Skin epidermis (tissue), 12 donors: ENCODE measurements at regions not wholly inside any gene's neighbourhood (a gene's known extent, or its start where the extent isn't known, plus 50 kb on each side); places are given as distances from the start of the nearest gene placed in this dataset.
"Not testable (repeated sequence)": the region's sequence is repeated elsewhere in the genome, so short reads cannot be mapped to it uniquely, and the experiment has no call there.

ENCODE experiments used
- H3K27ac ChIP-seq, 21 experiments: fragments of 200-600 bp; sonication (generic) in 11 of 21; one replicate each; pipeline ENCODE4 v1.5.0; 2020; ENCODE audit warnings: mild to moderate bottlenecking in 3 of 21, inconsistent platforms in 2 of 21, moderate library complexity in 2 of 21
- H3K4me3 ChIP-seq, 7 experiments: fragments of 200-600 bp; sonication (generic) in 2 of 7; one replicate each; pipeline ENCODE4 v1.5.0; 2020; ENCODE audit warnings: inconsistent platforms in 2 of 7, mild to moderate bottlenecking in 2 of 7, moderate library complexity in 1 of 7

DNA sequence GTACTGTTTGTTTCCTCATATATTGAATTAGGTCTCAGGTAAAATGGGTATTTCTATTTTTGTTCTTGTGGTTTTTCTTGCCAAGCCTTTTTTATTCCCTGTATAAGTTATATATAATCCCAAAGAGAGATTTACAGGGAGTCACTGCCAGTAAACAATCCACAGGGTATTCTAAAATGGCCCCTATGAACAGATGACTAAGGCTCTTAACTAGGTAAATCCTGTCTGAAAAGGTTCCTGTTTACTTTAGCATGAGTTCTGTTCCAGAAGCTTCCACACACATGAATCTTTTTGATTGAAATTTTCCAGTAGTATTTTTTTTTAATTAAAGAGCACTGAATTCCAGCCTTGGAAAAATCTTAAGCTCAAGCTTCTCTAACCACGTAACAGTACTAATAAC is 552.8 kb upstream of the CCDC179 start:
- no peak overlapping the region for H3K4me3 ChIP-seq
- H3K27ac ChIP-seq, result no peak overlapping the region

- Histone ChIP-seq H3K27ac (no peak overlapping the region), H3K4me3 (no peak overlapping the region)
These were observed 562.8 kb upstream of the CCDC179 start for GRCh38 chr11:23423104-23423503.

DNA sequence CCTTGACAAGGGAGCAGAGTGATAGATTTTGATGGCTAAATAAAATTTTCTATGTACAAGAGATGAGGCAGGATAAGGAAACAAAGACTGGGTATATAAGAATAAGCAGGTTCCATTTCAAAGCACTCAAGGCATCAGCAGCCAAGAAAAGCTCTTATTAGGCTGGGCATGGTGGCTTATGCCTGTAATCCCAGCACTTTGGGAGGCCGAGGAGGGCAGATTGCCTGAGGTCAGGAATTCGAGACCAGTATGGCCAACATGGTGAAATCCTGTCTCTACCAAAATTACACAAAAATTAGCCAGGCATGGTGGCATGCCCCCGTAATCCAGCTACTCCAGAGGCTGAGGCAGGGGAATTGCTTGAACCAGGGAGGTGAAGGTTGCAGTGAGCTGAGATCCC is 563.4 kb upstream of the CCDC179 start:
- Histone ChIP-seq H3K27ac (no peak overlapping the region), H3K4me3 (no peak overlapping the region)

- H3K27ac ChIP-seq, result peak overlapping the region in 1 of 21 experiments; percentile 41
These were observed 565.1 kb upstream of the CCDC179 start for GRCh38 chr11:23425381-23425780.

GRCh38 chr11:23429569-23429968 is 569.3 kb upstream of the CCDC179 start:
- Histone ChIP-seq H3K27ac (no peak overlapping the region), H3K4me3 (no peak overlapping the region)

More at GRCh38 chr11:23425381-23425780, 565.1 kb upstream of the CCDC179 start:
- no peak overlapping the region for H3K4me3 ChIP-seq

GRCh38 chr11:23453522-23453921 is 593.2 kb upstream of the CCDC179 start:
- H3K27ac ChIP-seq, result no peak overlapping the region
- no peak overlapping the region for H3K4me3 ChIP-seq

GRCh38 chr11:23455321-23455891 is 595.1 kb upstream of the CCDC179 start:
- H3K27ac ChIP-seq, result no peak overlapping the region

DNA sequence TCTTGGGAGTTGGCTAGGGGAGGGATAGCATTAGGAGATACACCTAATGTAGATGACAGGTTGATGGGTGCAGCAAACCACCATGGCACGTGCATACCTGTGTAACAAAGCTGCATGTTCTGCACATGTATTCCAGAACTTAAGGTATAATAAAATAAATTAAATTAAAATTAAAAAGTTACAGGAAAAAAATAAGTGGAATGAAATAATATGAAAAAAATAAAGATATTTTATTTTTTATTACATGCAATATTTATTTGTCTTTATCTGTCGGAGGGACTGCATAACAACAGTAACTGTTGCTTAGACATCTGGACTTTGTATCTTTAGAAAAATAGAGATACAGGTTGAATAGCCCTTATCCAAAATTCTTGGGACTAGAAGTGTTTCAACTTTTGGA is 597.4 kb upstream of the CCDC179 start:
- Histone ChIP-seq H3K4me3 (no peak overlapping the region), H3K27ac (no peak overlapping the region)

More at GRCh38 chr11:23455321-23455891, 595.1 kb upstream of the CCDC179 start:
- H3K4me3 ChIP-seq, result no peak overlapping the region

DNA sequence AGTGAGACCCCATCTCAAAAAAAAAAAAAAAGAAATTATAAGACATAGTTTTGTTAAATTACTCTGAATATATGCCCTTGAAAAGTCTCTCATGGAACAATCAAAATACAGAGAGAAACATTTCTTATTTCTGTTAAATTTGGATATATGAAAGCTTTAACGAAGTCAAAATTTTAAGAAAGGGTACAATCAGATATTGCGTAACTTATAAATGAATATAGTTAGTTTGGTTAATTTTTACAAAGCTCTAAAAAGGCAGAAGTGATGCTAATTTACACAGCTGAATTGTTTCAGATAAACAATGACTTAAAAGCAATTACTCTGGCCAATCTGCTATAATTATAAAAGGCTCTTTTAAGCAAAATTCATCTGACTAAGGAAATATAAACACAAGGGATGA is 611.6 kb upstream of the CCDC179 start:
- no peak overlapping the region for H3K27ac ChIP-seq
- no peak overlapping the region for H3K4me3 ChIP-seq

GRCh38 chr11:23473782-23474181 is 613.5 kb upstream of the CCDC179 start:
- no peak overlapping the region for H3K27ac ChIP-seq

DNA sequence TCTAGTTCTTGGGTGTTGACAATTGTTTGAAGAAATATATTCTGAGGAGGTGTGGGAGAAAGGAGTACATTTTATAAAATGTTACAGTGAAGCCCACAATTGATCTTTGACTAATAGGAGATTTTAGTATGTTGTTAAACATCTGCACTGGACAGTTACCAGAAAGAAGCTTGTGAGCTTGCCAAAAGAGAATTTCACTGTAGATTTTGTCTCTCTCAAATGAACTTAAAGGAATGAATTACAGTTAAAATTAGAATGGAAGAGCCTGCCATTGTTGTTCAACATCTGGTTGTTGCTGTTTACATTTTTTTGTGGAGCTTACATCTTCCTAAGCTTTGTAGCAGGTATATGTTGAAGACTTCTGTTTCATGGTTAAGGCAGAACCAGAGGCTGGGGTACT is 620.5 kb upstream of the CCDC179 start:
- no peak overlapping the region for H3K4me3 ChIP-seq
- no peak overlapping the region for H3K27ac ChIP-seq

More at GRCh38 chr11:23473782-23474181, 613.5 kb upstream of the CCDC179 start:
- H3K4me3 ChIP-seq, result no peak overlapping the region

DNA sequence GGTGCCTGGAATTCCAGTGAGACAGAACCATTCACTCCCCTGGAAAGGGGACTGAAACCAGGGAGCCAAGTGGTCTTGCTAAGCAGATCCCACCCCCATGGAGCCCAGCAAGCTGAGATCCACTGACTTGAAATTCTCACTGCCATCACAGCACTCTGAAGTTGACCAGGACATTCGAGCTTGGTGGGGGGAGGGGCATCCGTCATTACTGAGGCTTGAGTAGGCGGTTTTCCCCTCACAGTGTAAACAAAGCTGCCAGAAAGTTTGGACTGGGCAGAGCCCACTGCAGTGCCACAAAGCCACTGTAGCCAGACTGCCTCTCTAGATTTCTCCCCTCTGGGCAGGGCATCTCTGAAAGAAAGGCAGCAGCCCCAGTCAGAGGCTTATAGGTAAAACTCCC is 623.9 kb upstream of the CCDC179 start:
- H3K4me3 ChIP-seq, H3K27ac ChIP-seq: not testable (repeated sequence)

- H3K27ac ChIP-seq, H3K4me3 ChIP-seq: not testable (repeated sequence)
These were observed 624.3 kb upstream of the CCDC179 start for GRCh38 chr11:23484618-23485017.

DNA sequence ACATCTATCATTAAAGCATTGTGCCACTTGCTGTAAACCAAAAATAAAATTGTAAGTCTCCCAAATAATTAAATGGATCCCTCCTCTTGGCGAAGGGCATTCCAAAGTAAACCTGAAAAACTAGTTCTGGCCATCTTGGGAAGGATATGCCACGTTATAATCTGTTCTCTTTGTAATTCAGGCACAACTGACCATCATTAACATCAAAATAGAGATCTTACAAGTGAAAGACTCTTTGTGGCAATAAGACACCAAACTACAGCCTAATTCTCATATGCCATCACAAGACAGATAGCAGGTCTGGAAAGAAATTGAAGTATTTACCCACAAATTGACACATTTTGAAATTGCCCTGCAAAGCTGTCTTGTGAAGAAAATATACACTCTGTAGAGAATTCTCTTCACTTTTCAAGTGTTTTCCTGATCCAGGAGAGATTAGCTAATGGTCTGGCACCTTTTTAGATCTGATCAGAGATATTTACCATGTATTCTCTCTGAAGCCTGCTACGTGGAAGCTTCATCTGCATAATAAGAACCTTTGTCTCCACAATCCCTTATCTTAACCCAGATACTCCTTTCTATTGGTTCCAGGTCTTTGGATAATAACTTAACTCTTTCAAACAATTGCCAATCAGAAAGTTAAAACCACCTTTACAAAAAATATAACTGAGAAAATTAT is 630.4 kb upstream of the CCDC179 start:
- Histone ChIP-seq H3K27ac (no peak overlapping the region), H3K4me3 (no peak overlapping the region)

DNA sequence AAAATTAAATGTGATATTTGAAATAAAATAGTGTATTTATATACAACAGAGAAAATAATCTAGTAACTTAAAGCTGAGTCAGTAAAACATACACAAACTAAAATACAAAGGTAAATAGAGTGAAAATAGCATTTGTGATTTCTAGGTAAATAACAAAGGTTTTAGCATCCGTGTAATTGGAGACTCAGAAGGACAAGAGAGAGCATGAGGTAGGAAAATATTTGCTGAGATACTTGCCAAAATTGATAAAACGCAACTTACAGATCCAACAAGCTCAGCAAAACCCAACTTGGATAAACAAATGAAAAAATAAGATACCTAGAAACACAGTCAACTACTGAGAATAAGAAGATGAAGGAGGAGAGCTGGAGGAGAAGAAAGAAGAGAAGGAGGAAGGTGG is 634.7 kb upstream of the CCDC179 start:
- H3K27ac ChIP-seq, result no peak overlapping the region

DNA sequence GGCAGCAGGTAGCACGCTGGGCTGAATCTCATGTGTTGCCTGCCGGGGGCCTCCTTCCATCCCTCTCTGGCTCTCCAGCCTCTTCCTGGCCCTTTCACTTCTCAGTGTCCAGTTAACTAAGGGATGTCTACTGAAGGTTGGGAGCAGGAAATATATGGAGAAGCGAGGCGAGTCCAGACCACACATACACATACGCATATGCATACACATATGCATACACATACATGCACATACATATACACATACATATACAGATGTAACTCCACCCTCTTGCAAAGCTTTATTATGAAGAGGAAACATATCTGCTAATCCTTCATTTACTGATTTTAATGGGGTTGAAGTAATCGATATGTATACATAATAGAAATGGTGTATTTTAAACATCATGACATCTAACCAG is 636.1 kb upstream of the CCDC179 start:
- Histone ChIP-seq H3K27ac (no peak overlapping the region), H3K4me3 (no peak overlapping the region)

More for the DNA sequence above, 634.7 kb upstream of the CCDC179 start:
- no peak overlapping the region for H3K4me3 ChIP-seq

GRCh38 chr11:23497040-23497439 is 636.8 kb upstream of the CCDC179 start:
- H3K4me3 ChIP-seq, result no peak overlapping the region
- no peak overlapping the region for H3K27ac ChIP-seq

DNA sequence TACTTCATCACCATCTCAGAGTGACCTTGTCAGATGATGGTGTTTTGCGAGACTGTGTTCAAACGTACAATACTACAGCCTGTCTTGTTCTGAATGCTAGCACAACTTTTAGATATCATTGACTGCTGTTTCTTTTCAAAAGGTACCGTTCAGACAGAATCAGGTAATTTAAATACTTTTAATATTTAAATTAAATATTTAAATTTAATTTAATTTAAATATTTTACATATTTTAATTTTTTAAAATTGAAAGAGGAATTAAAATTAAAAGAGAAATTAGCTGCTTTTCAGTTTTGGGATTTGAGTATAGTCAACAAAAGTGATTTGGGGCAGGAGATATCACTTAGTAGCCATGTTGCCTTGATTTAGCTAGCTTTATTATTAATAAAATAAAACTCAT is 642.1 kb upstream of the CCDC179 start:
- H3K4me3 ChIP-seq, result no peak overlapping the region
- no peak overlapping the region for H3K27ac ChIP-seq

DNA sequence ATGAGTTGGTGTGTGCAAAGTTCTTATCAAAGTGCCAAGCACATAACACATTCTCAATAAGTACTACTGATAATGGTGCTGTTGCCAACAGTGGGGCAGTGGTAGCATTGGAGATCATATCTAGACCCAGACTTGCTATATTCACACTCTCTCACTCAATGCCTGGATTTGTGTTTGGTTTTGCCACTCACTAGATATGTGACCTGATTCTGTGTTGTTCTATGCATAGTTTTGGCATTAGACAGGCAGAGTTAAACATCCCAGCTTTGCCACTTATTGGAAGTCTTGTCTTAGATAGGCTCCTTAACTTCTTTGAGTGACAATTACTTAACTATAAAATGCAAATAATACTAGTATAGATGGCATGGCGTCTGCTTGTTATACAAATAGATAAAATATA is 642.6 kb upstream of the CCDC179 start:
- Histone ChIP-seq H3K27ac (no peak overlapping the region), H3K4me3 (no peak overlapping the region)

DNA sequence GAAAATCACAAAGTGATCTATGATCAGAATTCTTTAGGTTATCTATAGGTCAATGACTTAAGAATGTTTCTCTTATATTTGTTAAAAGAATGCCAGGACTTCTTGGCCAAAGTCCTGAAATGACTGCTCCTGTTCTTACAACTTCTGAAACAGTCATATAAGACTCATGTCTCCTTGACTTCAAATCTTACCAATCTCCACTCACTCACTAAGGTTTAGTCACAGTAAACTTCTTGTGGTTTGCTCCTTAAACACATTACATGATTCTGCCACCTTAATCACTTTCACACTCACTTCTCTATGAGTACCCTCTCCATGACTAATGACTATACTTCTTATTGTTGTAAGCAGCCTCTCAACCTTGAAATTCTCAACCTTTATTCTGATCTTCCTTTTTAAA is 648.7 kb upstream of the CCDC179 start:
- Histone ChIP-seq H3K27ac (no peak overlapping the region), H3K4me3 (no peak overlapping the region)

- Histone ChIP-seq H3K4me3 (no peak overlapping the region), H3K27ac (no peak overlapping the region)
These were observed 649.5 kb upstream of the CCDC179 start for GRCh38 chr11:23509821-23510220.

DNA sequence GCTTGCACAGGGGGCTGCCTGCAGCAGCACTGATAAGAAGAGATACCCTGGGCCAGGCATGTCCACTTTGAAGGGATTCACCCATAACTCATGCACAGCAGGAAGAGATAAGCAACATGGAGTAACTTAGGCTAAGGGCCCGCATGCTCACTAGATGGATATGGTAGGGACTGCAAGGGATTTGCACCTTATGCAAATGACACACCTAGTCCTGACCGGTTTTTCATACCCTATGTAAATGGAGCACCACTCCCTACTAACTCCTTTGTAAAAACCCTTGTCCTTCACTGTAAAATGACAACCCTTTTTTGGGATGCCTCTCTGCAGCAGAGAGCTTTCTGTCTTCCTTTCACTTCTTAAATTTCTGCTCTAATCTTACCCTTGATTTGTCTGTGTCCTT is 658.9 kb upstream of the CCDC179 start:
- Histone ChIP-seq H3K27ac (no peak overlapping the region), H3K4me3 (no peak overlapping the region)
